ENCODE measurements at regions not wholly inside any gene's neighbourhood (a gene's known extent, or its start where the extent isn't known, plus 50 kb on each side); places are given as distances from the start of the nearest gene placed in this dataset.

- TF ChIP-seq CTCF (IDR thresholded peaks at IDR 0.05; ENCODE audit: low read depth, low read length, poor library complexity, severe bottlenecking) = no peak
- no peak for TF ChIP-seq EZH2phosphoT487 (IDR thresholded peaks at IDR 0.05; ENCODE audit: borderline replicate concordance, low read length)
Observed at GRCh38 chr2:7207631-7208030, 290.4 kb downstream of the RNF144A start.

Data from DOHH2 (cell line).